ENCODE measurements at regions not wholly inside any gene's neighbourhood (a gene's known extent, or its start where the extent isn't known, plus 50 kb on each side); places are given as distances from the start of the nearest gene placed in this dataset.
A peak's percentile ranks its signal among the peaks of the same experiment; 100 is the strongest.

GRCh38 chr6:2462831-2463230 is 217.4 kb upstream of the GMDS start:
- no peak for DNase-seq (ENCODE audit: low spot score)

GRCh38 chr6:2460216-2460745 is 214.9 kb upstream of the GMDS start:
- no peak for DNase-seq (ENCODE audit: low spot score)

GRCh38 chr6:2454180-2454579 is 208.8 kb upstream of the GMDS start:
- DNase-seq (ENCODE audit: low spot score): no peak

- DNase-seq (ENCODE audit: low spot score): no peak
Observed at GRCh38 chr6:2450546-2450945, 205.1 kb upstream of the GMDS start.

- no peak for DNase-seq (ENCODE audit: low spot score)
Observed at GRCh38 chr6:2449572-2449940, 204.2 kb upstream of the GMDS start.

GRCh38 chr6:2448826-2449571 is 203.6 kb upstream of the GMDS start:
- peak; percentile 35 for DNase-seq (ENCODE audit: low spot score)

- DNase-seq (ENCODE audit: low spot score): no peak
Observed at GRCh38 chr6:2447931-2448330, 202.5 kb upstream of the GMDS start.

- no peak for DNase-seq (ENCODE audit: low spot score)
Observed at GRCh38 chr6:2447318-2447920, 202.0 kb upstream of the GMDS start.

- DNase-seq (ENCODE audit: low spot score): no peak
Observed at GRCh38 chr6:2441601-2442475, 196.4 kb upstream of the GMDS start.

GRCh38 chr6:2440516-2440915 is 195.1 kb upstream of the GMDS start:
- no peak for DNase-seq (ENCODE audit: low spot score)

GRCh38 chr6:2439632-2440031 is 194.2 kb upstream of the GMDS start:
- no peak for DNase-seq (ENCODE audit: low spot score)

GRCh38 chr6:2439082-2439481 is 193.7 kb upstream of the GMDS start:
- DNase-seq (ENCODE audit: low spot score): no peak

GRCh38 chr6:2436410-2437154 is 191.2 kb upstream of the GMDS start:
- DNase-seq (ENCODE audit: low spot score): no peak

GRCh38 chr6:2435323-2435722 is 189.9 kb upstream of the GMDS start:
- no peak for DNase-seq (ENCODE audit: low spot score)

- DNase-seq (ENCODE audit: low spot score): no peak
Observed at GRCh38 chr6:2434912-2435311, 189.5 kb upstream of the GMDS start.

GRCh38 chr6:2434116-2434515 is 188.7 kb upstream of the GMDS start:
- DNase-seq (ENCODE audit: low spot score): no peak

GRCh38 chr6:2433711-2434110 is 188.3 kb upstream of the GMDS start:
- no peak for DNase-seq (ENCODE audit: low spot score)

GRCh38 chr6:2433266-2433665 is 187.9 kb upstream of the GMDS start:
- DNase-seq (ENCODE audit: low spot score): no peak

- no peak for DNase-seq (ENCODE audit: low spot score)
Observed at GRCh38 chr6:2432292-2432691, 186.9 kb upstream of the GMDS start.

- no peak for DNase-seq (ENCODE audit: low spot score)
Observed at GRCh38 chr6:2430612-2431011, 185.2 kb upstream of the GMDS start.

GRCh38 chr6:2429460-2429859 is 184.1 kb upstream of the GMDS start:
- no peak for DNase-seq (ENCODE audit: low spot score)

- DNase-seq (ENCODE audit: low spot score): no peak
Observed at GRCh38 chr6:2429032-2429431, 183.6 kb upstream of the GMDS start.
